ENCODE measurements at regions not wholly inside any gene's neighbourhood (a gene's known extent, or its start where the extent isn't known, plus 50 kb on each side); places are given as distances from the start of the nearest gene placed in this dataset.

DNA sequence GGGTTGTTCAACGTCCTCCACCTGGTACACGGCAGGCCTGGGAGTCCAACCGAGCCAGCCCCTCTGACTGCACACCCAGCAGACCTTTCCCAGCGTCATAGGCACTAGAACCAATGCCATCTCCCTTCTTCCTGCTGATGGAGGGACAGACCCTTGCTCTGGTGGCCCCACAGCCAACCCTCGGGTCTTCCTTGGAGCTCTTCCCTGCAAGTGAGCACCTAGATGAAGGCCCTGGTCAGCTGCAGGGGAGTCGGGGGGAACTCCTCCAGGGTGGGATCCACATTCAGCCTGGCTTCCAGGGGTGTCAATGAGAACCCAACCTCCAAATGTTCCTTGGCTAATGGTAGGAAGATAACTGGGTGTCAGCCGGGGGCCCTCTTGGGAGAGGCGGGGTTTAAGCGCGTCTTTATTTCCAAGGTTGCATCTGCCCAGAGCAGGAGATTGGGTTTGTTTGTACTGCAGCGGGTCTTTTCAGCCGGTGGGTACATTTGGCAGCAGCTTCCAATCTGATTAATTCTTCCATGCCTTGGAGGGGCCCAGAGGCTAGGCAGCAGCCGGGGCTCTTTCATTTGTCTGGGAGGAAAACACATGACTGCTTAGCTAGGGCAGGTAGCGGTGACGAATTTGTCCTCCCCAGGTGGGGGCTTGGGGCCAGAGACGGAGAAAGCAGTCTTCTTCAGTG lies 56.0 kb upstream of the SHISAL1 start:
- TF ChIP-seq JUN (IDR thresholded peaks at IDR 0.05; ENCODE audit: borderline replicate concordance, insufficient read depth, insufficient read length, low read depth) (no peak), EZH2 (IDR thresholded peaks at IDR 0.05; ENCODE audit: borderline replicate concordance, low read depth, low read length, severe bottlenecking) (no peak)
- TF ChIP-seq, protein P1, sequence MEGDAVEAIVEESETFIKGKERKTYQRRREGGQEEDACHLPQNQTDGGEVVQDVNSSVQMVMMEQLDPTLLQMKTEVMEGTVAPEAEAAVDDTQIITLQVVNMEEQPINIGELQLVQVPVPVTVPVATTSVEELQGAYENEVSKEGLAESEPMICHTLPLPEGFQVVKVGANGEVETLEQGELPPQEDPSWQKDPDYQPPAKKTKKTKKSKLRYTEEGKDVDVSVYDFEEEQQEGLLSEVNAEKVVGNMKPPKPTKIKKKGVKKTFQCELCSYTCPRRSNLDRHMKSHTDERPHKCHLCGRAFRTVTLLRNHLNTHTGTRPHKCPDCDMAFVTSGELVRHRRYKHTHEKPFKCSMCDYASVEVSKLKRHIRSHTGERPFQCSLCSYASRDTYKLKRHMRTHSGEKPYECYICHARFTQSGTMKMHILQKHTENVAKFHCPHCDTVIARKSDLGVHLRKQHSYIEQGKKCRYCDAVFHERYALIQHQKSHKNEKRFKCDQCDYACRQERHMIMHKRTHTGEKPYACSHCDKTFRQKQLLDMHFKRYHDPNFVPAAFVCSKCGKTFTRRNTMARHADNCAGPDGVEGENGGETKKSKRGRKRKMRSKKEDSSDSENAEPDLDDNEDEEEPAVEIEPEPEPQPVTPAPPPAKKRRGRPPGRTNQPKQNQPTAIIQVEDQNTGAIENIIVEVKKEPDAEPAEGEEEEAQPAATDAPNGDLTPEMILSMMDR (IDR thresholded peaks at IDR 0.05; ENCODE audit: extremely low read depth in 1 of 2, insufficient read depth in 1 of 2, low read depth in 1 of 2, low read length in 2 of 2), result no peak

Measured in endothelial cell of umbilical vein (primary cell).